ENCODE measurements at regions not wholly inside any gene's neighbourhood (a gene's known extent, or its start where the extent isn't known, plus 50 kb on each side); places are given as distances from the start of the nearest gene placed in this dataset.

DNA sequence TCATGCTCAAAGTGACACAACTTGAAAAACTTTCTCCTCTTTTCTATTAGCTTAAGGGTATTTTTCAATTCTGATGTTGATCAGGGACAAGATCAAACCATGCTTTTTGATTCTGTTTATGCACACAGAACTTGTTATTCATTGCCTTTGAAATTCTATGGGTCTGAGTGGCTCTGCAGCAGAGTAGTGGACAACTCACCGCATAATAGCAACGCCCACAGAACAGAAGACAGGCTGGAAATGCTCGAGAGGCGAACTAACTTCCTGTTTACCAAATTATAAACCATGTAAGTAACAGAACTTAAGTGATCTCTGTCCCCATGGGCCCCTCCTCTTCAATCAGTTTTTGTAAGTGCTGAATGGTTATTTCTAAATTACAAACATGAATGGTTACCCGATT is 131.2 kb downstream of the CBLN2 start:
- no peak overlapping the region for H3K4me3 ChIP-seq (ENCODE audit: low read depth, low read length)
- TF ChIP-seq, protein P1, sequence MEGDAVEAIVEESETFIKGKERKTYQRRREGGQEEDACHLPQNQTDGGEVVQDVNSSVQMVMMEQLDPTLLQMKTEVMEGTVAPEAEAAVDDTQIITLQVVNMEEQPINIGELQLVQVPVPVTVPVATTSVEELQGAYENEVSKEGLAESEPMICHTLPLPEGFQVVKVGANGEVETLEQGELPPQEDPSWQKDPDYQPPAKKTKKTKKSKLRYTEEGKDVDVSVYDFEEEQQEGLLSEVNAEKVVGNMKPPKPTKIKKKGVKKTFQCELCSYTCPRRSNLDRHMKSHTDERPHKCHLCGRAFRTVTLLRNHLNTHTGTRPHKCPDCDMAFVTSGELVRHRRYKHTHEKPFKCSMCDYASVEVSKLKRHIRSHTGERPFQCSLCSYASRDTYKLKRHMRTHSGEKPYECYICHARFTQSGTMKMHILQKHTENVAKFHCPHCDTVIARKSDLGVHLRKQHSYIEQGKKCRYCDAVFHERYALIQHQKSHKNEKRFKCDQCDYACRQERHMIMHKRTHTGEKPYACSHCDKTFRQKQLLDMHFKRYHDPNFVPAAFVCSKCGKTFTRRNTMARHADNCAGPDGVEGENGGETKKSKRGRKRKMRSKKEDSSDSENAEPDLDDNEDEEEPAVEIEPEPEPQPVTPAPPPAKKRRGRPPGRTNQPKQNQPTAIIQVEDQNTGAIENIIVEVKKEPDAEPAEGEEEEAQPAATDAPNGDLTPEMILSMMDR (IDR thresholded peaks at IDR 0.05; ENCODE audit: low read depth, low read length, missing control alignments), result no peak
- no peaks in the 10 kb centered on the region for H3K27me3 ChIP-seq (replicated peaks)
- no peak for DNase-seq
- in situ Hi-C loops (cut with HindIII; ENCODE audit: low pct_ligation_motif_present, low sequenced_read_pairs), result no loop called here
- no peaks in the 10 kb centered on the region for H3K36me3 ChIP-seq (replicated peaks)
- no peak overlapping the region for H3K27ac ChIP-seq

GRCh38 chr18:72411261-72411660 is 132.9 kb downstream of the CBLN2 start:
- no peak for DNase-seq
- H3K36me3 ChIP-seq (replicated peaks), result no peaks in the 10 kb centered on the region
- TF ChIP-seq, protein P1 (IDR thresholded peaks at IDR 0.05; ENCODE audit: low read depth, low read length, missing control alignments), result no peak
- H3K4me3 ChIP-seq (ENCODE audit: low read depth, low read length), result no peak overlapping the region
- H3K27me3 ChIP-seq (replicated peaks), result no peaks in the 10 kb centered on the region
- in situ Hi-C loops (cut with HindIII; ENCODE audit: low pct_ligation_motif_present, low sequenced_read_pairs), result no loop called here
- H3K27ac ChIP-seq, result no peak overlapping the region

DNA sequence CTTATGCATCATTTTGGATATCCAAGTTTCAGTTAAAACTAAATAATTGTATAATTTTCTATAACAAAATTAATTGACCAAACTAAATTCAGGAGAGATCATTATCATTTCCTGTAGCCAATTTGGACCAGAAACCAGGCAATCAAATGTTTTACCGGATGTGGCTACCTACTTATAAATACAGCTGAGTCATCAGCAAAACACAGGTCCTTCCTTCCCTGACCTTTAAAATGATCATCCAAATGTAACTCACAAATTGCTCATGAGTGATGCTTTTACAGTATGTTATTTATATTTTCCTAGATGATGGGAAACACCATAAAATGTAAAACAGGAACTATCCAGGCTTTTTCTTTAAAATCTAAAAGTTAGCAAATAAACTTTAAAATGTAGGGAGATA is 133.7 kb downstream of the CBLN2 start:
- H3K27me3 ChIP-seq (replicated peaks), result no peaks in the 10 kb centered on the region
- no peak for DNase-seq
- in situ Hi-C loops (cut with HindIII; ENCODE audit: low pct_ligation_motif_present, low sequenced_read_pairs), result no loop called here
- TF ChIP-seq, protein P1 (IDR thresholded peaks at IDR 0.05; ENCODE audit: low read depth, low read length, missing control alignments), result no peak
- H3K36me3 ChIP-seq (replicated peaks), result no peaks in the 10 kb centered on the region
- no peak overlapping the region for H3K4me3 ChIP-seq (ENCODE audit: low read depth, low read length)
- H3K27ac ChIP-seq, result no peak overlapping the region

DNA sequence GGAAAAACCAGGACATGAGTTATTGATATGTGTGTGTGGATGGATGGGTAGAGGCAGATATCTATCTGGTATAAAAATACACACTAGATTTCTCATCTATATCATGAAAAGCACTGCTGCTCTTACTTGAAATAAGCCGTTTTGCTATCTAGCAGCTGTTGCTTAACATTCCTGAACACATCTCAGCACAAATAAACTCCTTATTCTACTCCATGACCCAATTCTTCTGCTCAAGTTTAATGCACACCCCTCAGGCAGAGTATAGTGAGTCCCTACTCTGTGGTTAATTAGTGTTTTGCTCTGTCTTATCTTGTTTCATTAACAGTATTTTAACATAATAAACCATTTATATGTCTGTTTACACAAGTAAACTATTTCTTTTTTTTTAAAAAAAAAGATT is 134.2 kb downstream of the CBLN2 start:
- no peak for DNase-seq
- Histone ChIP-seq H3K27ac (no peak overlapping the region), H3K4me3 (ENCODE audit: low read depth, low read length) (no peak overlapping the region), H3K36me3 (replicated peaks) (no peaks in the 10 kb centered on the region), H3K27me3 (replicated peaks) (no peaks in the 10 kb centered on the region)
- in situ Hi-C loops (cut with HindIII; ENCODE audit: low pct_ligation_motif_present, low sequenced_read_pairs), result no loop called here
- TF ChIP-seq, protein P1 (IDR thresholded peaks at IDR 0.05; ENCODE audit: low read depth, low read length, missing control alignments), result no peak

GRCh38 chr18:72407048-72407447 is 137.1 kb downstream of the CBLN2 start:
- H3K27me3 ChIP-seq (replicated peaks), result no peaks in the 10 kb centered on the region
- no peak overlapping the region for H3K27ac ChIP-seq
- H3K36me3 ChIP-seq (replicated peaks), result no peaks in the 10 kb centered on the region
- DNase-seq, result no peak
- no peak overlapping the region for H3K4me3 ChIP-seq (ENCODE audit: low read depth, low read length)
- TF ChIP-seq, protein P1 (IDR thresholded peaks at IDR 0.05; ENCODE audit: low read depth, low read length, missing control alignments), result no peak
- in situ Hi-C loops (cut with HindIII; ENCODE audit: low pct_ligation_motif_present, low sequenced_read_pairs), result no loop called here

DNA sequence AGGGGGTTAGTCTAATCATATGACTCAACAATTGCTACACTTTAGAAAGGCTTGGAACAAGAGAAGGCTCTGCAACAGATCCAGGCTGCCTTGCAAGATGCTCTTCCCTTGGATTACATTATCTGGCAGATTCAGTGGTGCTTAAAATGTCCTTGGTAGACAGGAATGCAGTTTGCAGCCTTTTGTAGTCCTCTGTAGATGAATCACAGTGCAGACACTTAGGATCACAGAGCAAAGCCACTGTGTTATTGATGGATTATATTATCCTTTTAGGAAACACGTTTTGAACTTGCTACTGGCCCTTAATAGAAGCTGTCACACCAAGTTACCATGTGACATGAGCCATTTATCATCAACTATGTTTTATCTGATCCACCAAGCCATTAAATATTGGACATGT is 152.2 kb downstream of the CBLN2 start:
- in situ Hi-C loops (cut with HindIII; ENCODE audit: low pct_ligation_motif_present, low sequenced_read_pairs), result no loop called here
- TF ChIP-seq, protein P1 (IDR thresholded peaks at IDR 0.05; ENCODE audit: low read depth, low read length, missing control alignments), result no peak
- Histone ChIP-seq H3K36me3 (replicated peaks) (no peaks in the 10 kb centered on the region), H3K27me3 (replicated peaks) (no peaks in the 10 kb centered on the region), H3K27ac (no peak overlapping the region), H3K4me3 (ENCODE audit: low read depth, low read length) (no peak overlapping the region)
- no peak for DNase-seq

Data from brain microvascular endothelial cell (primary cell).